ENCODE measurements at regions not wholly inside any gene's neighbourhood (a gene's known extent, or its start where the extent isn't known, plus 50 kb on each side); places are given as distances from the start of the nearest gene placed in this dataset.

DNA sequence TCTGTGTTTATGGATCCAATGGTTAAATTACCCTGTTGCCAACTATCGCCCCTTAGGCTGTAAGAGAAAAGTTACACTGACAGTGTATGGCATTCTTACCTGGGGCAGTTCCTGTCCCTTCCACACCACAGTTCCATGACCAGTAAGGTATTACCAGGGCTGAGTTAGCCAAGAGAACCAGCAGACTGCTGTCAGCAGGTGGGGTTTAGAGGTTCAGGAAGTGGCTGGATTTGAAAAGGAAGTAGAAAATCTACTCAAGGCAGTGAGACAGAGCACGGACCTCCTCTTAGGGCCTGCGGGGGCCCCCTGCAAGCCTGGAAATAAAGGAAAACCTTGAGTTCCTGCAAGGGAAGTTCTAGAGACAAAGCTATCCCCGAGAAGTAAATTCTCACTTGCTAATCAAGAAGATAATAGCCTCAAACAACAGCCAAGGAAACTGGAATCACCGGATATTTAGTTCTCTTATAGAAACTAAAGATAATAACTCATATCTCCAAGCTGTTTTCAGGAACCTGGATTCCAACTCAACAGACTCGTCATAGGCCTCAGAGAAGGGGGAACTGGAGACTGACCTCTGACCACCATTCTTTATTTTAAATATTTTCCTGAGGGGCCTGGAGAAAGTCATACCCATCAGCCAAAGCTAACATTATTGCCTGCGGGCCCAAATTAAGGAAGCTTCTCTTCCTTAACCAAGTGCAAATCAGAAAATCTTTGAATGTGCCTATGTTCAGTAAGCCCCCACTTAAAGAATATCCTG, 161.7 kb downstream of the ANXA2 start:
- no peaks in the 10 kb centered on the region for H3K4me1 Mint-ChIP-seq
- DNase-seq (ENCODE audit: low spot score in 2 of 2) = no peak
- ATAC-seq = no peak
- H3K9me3 Mint-ChIP-seq = no peaks in the 10 kb centered on the region
- H3K4me3 Mint-ChIP-seq = no peak overlapping the region
- no peak overlapping the region for H3K27ac Mint-ChIP-seq
- no peaks in the 10 kb centered on the region for H3K36me3 Mint-ChIP-seq

DNA sequence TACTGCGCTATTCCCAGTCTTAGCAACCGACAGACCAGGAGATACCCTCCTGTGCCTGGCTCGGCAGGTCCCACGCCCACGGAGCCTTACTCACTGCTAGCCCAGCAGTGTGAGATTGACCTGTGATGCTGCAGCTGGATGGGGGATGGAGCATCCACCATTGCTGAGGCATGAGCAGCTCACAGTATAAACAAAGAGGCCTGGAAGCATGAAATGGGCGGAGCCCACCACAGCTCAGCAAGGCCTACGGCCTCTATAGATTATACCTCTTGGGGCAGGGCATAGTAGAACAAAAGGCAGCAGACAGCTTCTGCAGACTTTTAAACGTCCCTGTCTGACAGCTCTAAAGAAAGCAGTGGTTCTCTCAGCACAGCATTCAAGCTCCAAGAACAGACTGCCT, 160.3 kb downstream of the ANXA2 start:
- Mint-ChIP-seq H3K4me1 (no peaks in the 10 kb centered on the region), H3K9me3 (no peaks in the 10 kb centered on the region), H3K4me3 (no peak overlapping the region), H3K27ac (no peak overlapping the region), H3K36me3 (no peaks in the 10 kb centered on the region)
- no peak for DNase-seq (ENCODE audit: low spot score in 2 of 2)
- ATAC-seq = no peak

- H3K4me1 Mint-ChIP-seq = no peaks in the 10 kb centered on the region
- H3K9me3 Mint-ChIP-seq = no peaks in the 10 kb centered on the region
- H3K4me3 Mint-ChIP-seq = no peak overlapping the region
- H3K36me3 Mint-ChIP-seq = no peaks in the 10 kb centered on the region
- DNase-seq (ENCODE audit: low spot score in 2 of 2) = no peak
- H3K27ac Mint-ChIP-seq = no peak overlapping the region
- no peak for ATAC-seq
Measured at GRCh38 chr15:60243769-60244168, 154.0 kb downstream of the ANXA2 start.

DNA sequence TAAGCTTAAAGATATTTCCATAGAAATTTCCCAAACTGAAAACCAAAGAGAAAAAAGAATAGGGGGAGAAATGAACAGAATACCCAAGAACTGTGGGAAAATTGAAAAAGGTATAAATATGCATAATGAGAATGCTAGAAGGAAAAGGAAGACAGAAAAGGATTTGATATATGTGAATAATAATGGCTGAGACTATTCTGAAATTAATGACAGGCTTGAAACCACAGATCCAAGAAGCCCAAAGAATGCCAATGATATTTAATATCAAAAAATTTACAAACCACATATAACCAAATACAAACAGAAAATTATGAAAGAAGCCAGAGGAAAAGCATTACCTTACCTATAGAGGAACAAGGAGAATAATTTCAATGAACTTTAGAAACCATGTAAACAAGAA, 153.0 kb downstream of the ANXA2 start:
- Mint-ChIP-seq H3K36me3 (no peaks in the 10 kb centered on the region), H3K4me1 (no peaks in the 10 kb centered on the region), H3K27ac (no peak overlapping the region), H3K9me3 (no peaks in the 10 kb centered on the region), H3K4me3 (no peak overlapping the region)
- ATAC-seq = no peak
- no peak for DNase-seq (ENCODE audit: low spot score in 2 of 2)

DNA sequence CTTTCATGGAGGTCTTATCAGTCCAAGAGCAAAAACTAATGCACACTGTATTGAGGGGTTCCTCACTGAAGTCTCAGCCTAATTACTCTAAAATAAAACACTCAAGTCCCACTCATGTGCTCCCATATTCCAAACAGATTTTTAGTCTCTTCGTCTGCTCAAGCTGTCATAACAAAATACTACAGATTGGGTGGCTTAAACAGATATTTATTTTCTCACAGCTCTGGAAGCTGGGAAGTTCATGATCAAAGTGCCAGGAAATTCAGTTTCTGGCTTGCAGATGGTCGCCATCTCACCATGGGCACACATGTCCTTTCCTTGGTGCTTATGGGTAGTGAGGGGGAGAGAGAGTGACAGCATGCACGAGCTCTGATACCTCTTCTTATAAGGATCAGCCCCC, 147.5 kb downstream of the ANXA2 start:
- Mint-ChIP-seq H3K27ac (no peak overlapping the region), H3K36me3 (no peaks in the 10 kb centered on the region), H3K9me3 (no peaks in the 10 kb centered on the region), H3K4me1 (peaks cover 4% of the 10 kb centered on the region), H3K4me3 (no peak overlapping the region)
- no peak for DNase-seq (ENCODE audit: low spot score in 2 of 2)
- no peak for ATAC-seq

DNA sequence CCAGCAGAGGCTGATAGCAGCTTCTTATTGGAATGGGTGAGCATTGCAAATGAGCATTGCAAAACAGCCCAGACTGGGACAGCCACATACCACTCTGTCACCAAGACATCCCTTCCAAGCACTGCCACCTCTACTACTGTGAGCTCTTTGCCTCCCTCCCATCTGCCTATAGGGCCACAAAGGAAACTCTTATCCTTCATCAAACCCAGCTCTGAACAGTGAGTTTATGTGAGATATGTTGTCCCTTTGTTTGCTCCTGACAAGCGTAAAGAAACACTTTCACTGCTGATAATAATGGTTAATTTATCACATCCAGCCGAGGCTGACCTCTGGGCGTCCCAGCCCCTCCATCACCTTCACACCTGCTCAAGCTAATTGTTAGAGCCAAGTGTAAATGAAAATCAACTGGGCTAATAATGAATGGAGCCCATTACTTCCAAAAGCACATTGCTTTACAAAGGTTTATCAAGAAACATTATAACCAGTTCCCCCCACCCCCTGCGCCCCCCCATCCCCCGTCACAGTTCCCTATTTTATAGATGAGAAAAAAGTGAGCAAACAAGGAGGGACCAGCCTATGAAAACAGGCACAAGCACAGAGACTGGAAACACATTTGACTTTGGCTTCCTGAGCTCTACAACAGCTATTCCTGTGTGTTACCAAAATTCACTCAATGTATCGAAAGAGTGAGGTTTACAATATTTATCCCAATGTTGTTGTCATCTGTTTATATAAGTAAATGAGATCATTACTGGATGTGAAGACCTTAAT, 146.3 kb downstream of the ANXA2 start:
- Mint-ChIP-seq H3K27ac (no peak overlapping the region), H3K9me3 (no peaks in the 10 kb centered on the region), H3K36me3 (no peaks in the 10 kb centered on the region), H3K4me1 (peaks cover 5% of the 10 kb centered on the region), H3K4me3 (no peak overlapping the region)
- no peak for DNase-seq (ENCODE audit: low spot score in 2 of 2)
- no peak for ATAC-seq

DNA sequence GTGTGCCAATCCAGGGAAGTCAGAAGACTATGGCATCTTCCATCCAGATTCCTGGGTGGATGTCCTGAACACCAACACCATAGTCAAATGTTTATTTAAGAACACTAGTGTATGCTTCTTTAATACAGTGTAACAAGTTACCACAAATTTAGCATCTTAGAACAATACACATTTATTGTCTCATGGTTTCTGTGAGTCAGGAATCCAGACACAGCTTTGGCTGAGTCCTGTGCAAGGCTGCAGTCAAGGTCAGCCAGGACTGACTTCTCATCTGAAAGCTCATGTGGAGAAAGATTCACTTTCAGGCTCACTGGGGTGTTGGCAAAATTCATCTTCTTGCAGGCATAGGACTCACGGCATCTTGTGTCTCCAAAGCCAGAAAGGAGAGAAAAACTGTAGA, 143.4 kb downstream of the ANXA2 start:
- ATAC-seq (peak; percentile 38), DNase-seq (ENCODE audit: low spot score in 2 of 2) (no peak)
- Mint-ChIP-seq H3K36me3 (no peaks in the 10 kb centered on the region), H3K27ac (no peak overlapping the region), H3K4me1 (peaks cover 5% of the 10 kb centered on the region), H3K9me3 (no peaks in the 10 kb centered on the region), H3K4me3 (no peak overlapping the region)

DNA sequence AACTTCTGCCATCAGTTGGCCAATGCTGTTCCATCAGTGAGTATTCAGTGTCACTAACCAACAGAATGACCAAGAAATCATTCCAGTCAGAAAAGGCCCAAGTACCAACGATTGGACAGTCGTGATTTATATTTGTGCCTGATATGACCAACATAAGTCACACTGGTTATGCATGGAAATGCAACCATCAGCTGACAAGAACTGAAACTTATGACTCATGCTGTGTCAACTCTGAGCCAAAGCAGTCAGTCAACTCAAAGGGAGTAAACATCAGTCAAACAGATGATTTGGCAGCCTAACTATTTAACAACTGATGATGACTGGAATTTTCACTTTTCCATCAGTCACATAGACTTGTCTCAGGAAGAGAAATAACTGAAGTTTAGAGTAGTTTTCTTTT, 142.4 kb downstream of the ANXA2 start:
- no peaks in the 10 kb centered on the region for H3K36me3 Mint-ChIP-seq
- DNase-seq (ENCODE audit: low spot score in 2 of 2) = peak in 1 of 2 donors; percentile 67
- H3K4me1 Mint-ChIP-seq = peaks cover 5% of the 10 kb centered on the region
- no peaks in the 10 kb centered on the region for H3K9me3 Mint-ChIP-seq
- ATAC-seq = peak; percentile 99
- no peak overlapping the region for H3K27ac Mint-ChIP-seq
- H3K4me3 Mint-ChIP-seq = no peak overlapping the region

GRCh38 chr15:60257591-60258159, 140.1 kb downstream of the ANXA2 start:
- peaks cover 5% of the 10 kb centered on the region for H3K4me1 Mint-ChIP-seq
- no peak for ATAC-seq
- H3K9me3 Mint-ChIP-seq = no peaks in the 10 kb centered on the region

DNA sequence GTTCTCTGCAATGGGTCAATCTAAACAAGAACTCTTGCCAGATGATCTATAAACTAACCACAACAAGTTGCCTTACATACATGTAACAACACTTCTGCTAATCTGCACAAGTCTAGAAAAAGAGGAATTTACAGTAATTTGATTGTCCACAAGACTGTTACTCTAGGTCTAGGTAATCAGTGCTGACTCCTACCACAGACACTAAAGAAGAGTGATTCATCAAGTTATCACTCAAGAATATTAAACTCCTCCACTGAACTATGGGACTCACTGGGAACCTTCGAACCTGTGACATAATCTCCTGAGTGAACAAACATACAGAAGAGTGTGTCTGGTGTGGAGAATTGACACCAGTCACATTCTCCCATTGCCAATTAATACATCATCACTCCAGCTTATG, 138.3 kb downstream of the ANXA2 start:
- Mint-ChIP-seq H3K36me3 (no peaks in the 10 kb centered on the region), H3K4me3 (no peak overlapping the region), H3K4me1 (peaks cover 5% of the 10 kb centered on the region), H3K27ac (no peak overlapping the region), H3K9me3 (no peaks in the 10 kb centered on the region)
- ATAC-seq = no peak
- DNase-seq (ENCODE audit: low spot score in 2 of 2) = no peak

More at GRCh38 chr15:60257591-60258159, 140.1 kb downstream of the ANXA2 start:
- H3K36me3 Mint-ChIP-seq = no peaks in the 10 kb centered on the region
- no peak overlapping the region for H3K27ac Mint-ChIP-seq
- no peak overlapping the region for H3K4me3 Mint-ChIP-seq
- no peak for DNase-seq (ENCODE audit: low spot score in 2 of 2)

- Mint-ChIP-seq H3K27ac (no peak overlapping the region), H3K4me1 (no peaks in the 10 kb centered on the region), H3K36me3 (no peaks in the 10 kb centered on the region), H3K4me3 (no peak overlapping the region), H3K9me3 (no peaks in the 10 kb centered on the region)
- ATAC-seq (no peak), DNase-seq (ENCODE audit: low spot score in 2 of 2) (no peak)
Measured at GRCh38 chr15:60264088-60264487, 133.7 kb downstream of the ANXA2 start.

DNA sequence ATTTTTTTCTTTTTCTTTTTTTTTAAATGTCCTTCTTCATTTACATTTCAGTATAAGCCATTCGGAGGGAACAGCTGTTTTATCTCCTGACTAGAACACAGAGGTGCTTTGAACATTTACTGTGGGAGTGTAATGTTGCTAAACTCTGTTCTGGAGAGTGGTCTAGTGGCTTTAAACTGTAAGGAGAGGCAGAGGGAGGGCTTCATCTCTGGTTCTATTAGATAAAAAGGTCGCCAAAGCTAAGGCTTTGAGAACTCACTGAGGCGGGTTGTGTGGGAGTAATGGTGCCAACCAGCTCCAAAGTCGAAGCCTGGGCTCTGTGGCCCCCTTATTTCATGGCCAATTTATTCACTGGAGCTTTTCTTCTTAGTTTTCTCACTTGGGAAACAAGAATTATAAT, 133.2 kb downstream of the ANXA2 start:
- DNase-seq (ENCODE audit: low spot score in 2 of 2) = no peak
- Mint-ChIP-seq H3K9me3 (no peaks in the 10 kb centered on the region), H3K27ac (no peak overlapping the region), H3K36me3 (no peaks in the 10 kb centered on the region), H3K4me3 (no peak overlapping the region), H3K4me1 (no peaks in the 10 kb centered on the region)
- no peak for ATAC-seq

DNA sequence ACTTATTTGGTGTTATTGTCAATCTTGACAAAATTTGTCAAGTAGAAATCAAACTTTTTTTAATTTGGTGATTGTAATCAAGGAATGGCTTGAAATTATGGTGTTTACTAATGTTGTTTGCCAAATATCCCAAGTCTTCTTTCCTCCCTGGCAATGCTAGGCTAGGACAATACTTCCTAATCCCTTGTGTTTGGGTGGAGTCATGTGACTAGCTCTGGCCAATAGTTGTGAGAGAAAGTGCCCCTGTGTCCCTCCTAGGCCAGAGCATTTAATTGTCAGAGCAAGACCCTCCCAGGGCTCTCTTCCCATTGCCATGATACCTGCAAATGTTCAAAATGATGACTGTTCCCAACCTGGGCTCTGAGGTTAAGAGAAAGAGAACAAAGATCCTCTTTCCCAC, 132.7 kb downstream of the ANXA2 start:
- H3K9me3 Mint-ChIP-seq = no peaks in the 10 kb centered on the region
- no peak overlapping the region for H3K4me3 Mint-ChIP-seq
- no peaks in the 10 kb centered on the region for H3K4me1 Mint-ChIP-seq
- no peak overlapping the region for H3K27ac Mint-ChIP-seq
- H3K36me3 Mint-ChIP-seq = no peaks in the 10 kb centered on the region
- DNase-seq (ENCODE audit: low spot score in 2 of 2) = no peak
- ATAC-seq = no peak

GRCh38 chr15:60272623-60273022, 125.2 kb downstream of the ANXA2 start:
- ATAC-seq (no peak), DNase-seq (ENCODE audit: low spot score in 2 of 2) (no peak)
- Mint-ChIP-seq H3K27ac (no peak overlapping the region), H3K36me3 (no peaks in the 10 kb centered on the region), H3K9me3 (peaks cover 11% of the 10 kb centered on the region), H3K4me1 (no peaks in the 10 kb centered on the region), H3K4me3 (no peak overlapping the region)

- Mint-ChIP-seq H3K27ac (no peak overlapping the region), H3K36me3 (no peaks in the 10 kb centered on the region), H3K4me3 (no peak overlapping the region), H3K4me1 (no peaks in the 10 kb centered on the region), H3K9me3 (peaks cover 11% of the 10 kb centered on the region)
- ATAC-seq (no peak), DNase-seq (ENCODE audit: low spot score in 2 of 2) (no peak)
Measured at GRCh38 chr15:60275624-60276023, 122.2 kb downstream of the ANXA2 start.

DNA sequence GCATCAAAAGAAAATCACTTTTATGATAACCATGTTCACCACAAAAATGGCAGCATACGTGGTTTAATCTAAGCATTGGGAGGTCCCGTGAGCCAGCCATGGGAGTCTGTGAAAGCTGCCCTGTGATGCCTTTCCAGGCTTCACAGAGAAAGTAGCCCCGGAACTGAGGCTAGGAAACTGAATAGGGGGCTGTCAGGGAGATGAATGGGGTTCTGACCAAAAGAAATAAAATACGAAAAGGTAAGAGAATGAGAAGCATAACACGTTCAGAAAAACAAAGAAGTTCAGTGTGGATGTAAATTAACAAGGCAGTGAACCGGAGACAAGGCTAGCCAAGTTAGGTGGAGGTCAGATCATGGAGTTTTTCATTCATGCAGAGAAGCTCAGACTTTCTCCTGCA, 118.9 kb downstream of the ANXA2 start:
- no peaks in the 10 kb centered on the region for H3K4me1 Mint-ChIP-seq
- H3K27ac Mint-ChIP-seq = no peak overlapping the region
- H3K36me3 Mint-ChIP-seq = no peaks in the 10 kb centered on the region
- H3K4me3 Mint-ChIP-seq = no peak overlapping the region
- H3K9me3 Mint-ChIP-seq = peaks cover 11% of the 10 kb centered on the region
- DNase-seq (ENCODE audit: low spot score in 2 of 2) (no peak), ATAC-seq (no peak)

Data from stimulated activated effector memory CD8-positive, alpha-beta T cell treated with anti-CD3 and anti-CD28 coated beads, Interleukin-12 subunit alpha, Interleukin-12 subunit beta, amount 100 ng/mL, for 72 hours (primary cell).